Coronary artery (tissue), 2 donors: ENCODE measurements at regions not wholly inside any gene's neighbourhood (a gene's known extent, or its start where the extent isn't known, plus 50 kb on each side); places are given as distances from the start of the nearest gene placed in this dataset.

ENCODE experiments used
- DNase-seq: peaks from one replicate; pipeline ENCODE4 v3.0.0-alpha.2; 2017; ENCODE audit warnings: low spot score
- H3K27ac ChIP-seq, 2 donors: fragments of 200-600 bp; sonication (generic); one replicate each; pipeline ENCODE4 v1.5.1; 2016 to 2019
- H3K4me3 ChIP-seq: fragments of 200-600 bp; sonication (generic); 2 replicates; pipeline ENCODE4 v1.5.1; 2016; ENCODE audit warnings: mild to moderate bottlenecking, moderate library complexity
- TF ChIP-seq, protein P1 (sequence below): fragments of 200-600 bp; sonication (generic); IDR thresholded peaks from one replicate; pipeline ENCODE4 v1.5.1; 2019; ENCODE audit warnings: antibody characterized with exemption

DNA sequence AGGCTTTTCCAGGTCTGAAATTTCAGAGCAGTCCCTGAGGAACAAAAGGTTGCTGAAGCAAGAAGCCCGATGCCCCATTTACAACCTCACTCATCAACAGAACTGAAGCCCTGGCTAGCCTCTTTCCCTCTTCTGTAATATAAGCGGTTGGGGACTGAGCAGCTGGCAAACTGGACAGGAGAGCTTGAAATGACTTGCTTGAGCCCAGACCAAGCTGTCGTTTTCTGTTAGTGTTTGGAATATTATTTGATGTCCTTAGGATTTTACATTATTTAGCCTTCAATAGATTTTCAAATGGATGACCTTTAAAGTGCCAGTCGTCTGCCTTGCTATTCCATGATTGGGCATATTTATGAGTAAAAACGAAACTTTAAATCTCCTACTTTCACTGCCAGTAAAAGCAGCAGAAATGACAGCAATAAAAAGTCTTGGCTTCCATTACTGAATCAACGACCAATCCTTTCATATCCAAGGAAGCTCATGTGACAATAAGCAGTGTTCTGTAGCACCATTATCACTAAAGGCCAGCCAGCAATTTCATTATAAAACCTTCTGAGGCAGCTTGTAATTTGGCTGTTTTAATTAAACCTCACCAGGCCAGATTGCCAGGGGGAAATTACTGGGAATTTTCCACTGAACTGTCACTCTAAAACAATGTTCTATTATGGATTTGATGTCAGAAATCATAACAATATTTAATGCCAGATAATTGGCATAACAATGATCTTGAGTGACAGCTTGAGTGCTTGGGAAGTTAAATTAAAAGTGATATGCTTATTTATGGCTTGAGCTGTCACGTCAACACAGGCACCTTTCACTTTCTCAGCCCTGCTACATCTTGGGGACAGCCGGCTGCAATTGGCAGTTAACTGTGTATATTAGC, 85.9 kb downstream of the LSMEM1 start:
- no peak overlapping the region for H3K27ac ChIP-seq
- TF ChIP-seq, protein P1, sequence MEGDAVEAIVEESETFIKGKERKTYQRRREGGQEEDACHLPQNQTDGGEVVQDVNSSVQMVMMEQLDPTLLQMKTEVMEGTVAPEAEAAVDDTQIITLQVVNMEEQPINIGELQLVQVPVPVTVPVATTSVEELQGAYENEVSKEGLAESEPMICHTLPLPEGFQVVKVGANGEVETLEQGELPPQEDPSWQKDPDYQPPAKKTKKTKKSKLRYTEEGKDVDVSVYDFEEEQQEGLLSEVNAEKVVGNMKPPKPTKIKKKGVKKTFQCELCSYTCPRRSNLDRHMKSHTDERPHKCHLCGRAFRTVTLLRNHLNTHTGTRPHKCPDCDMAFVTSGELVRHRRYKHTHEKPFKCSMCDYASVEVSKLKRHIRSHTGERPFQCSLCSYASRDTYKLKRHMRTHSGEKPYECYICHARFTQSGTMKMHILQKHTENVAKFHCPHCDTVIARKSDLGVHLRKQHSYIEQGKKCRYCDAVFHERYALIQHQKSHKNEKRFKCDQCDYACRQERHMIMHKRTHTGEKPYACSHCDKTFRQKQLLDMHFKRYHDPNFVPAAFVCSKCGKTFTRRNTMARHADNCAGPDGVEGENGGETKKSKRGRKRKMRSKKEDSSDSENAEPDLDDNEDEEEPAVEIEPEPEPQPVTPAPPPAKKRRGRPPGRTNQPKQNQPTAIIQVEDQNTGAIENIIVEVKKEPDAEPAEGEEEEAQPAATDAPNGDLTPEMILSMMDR: no peak
- no peak for DNase-seq
- peak overlapping the region; percentile 21 for H3K4me3 ChIP-seq

DNA sequence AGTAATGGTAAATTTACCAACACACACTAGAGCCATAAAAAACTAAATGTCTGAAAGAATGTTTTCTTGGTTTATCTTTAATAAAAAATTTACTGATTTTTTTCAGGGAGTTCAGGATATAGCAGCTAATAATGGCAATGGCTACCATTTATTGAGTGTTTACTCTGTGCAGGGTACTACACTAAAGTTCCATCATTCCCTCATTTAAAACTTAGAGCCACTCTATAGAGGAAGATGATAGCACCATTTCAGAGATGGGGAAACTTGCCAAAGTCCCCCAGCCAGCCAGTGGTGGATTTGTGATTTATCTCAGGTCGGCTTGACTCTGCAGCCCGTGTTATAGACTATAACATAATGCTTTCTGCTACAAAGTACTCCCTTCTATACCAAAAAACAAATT, 86.6 kb downstream of the LSMEM1 start:
- TF ChIP-seq, protein P1: no peak
- no peak for DNase-seq
- H3K27ac ChIP-seq: no peak overlapping the region
- H3K4me3 ChIP-seq: no peak overlapping the region

DNA sequence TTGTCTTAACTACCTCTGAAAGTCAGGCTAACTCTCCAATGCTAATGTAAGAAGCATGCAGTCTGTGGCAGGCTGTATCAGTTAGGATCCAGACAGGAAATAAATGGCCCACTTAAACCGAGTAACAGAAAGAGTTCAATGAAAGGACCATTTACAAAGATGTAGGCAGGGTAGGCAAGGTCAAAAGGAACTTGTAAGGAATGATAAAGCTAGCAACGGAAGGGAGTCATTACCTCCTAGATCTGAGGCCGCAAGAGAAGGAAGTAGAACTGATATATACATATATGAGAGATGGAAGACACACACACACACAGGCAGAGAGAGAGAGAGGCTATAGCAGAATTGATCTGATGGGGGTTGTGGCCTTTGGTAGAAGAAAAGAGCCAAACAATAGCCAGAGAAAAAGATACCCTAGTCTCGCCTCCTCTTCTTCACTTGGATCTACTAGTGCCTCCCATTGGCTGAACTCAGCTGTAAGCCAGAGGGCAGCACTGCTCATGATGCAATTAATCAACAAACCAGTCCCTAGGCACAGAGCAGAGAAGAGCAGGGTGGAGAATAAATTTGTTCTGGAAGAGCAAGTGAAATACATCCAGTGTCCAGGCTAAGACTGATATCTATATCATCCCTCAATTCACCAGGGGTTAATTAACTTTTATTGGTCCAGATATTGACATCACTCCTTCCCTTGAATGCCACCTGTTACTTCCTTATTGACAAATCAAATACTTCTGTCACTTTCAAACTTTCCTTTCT, 91.2 kb downstream of the LSMEM1 start:
- TF ChIP-seq, protein P1: no peak
- no peak for DNase-seq
- H3K27ac ChIP-seq: no peak overlapping the region
- no peak overlapping the region for H3K4me3 ChIP-seq

DNA sequence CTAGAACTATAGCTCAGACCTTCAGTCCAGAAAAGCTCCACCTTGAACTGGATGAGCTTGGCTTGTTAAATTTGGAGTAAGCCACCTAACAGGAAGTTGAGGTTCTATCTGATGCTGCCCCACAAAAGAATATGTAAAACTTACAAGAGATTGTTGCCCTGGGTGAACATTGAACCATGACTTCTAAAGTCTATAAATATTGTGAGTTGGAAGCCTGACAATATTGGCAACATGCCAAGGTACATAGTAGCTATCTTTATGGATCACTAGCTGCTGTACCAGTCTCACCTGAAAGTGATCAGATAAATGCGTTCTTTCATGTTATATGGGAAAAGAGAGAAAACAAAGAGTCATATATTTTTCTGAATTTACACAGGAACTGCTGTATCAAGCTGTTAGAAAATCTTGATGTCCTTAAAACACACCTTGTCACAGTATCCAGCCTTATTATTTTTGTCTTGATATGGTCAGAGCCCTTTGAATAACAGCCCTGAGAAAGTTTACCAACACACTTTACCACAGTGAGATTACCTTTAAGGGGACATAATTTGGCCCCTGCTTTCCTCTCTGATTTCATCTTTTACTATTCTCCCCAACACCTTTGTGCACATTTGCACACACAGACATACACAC, 92.0 kb downstream of the LSMEM1 start:
- TF ChIP-seq, protein P1: no peak
- Histone ChIP-seq H3K4me3 (no peak overlapping the region), H3K27ac (no peak overlapping the region)
- no peak for DNase-seq

DNA sequence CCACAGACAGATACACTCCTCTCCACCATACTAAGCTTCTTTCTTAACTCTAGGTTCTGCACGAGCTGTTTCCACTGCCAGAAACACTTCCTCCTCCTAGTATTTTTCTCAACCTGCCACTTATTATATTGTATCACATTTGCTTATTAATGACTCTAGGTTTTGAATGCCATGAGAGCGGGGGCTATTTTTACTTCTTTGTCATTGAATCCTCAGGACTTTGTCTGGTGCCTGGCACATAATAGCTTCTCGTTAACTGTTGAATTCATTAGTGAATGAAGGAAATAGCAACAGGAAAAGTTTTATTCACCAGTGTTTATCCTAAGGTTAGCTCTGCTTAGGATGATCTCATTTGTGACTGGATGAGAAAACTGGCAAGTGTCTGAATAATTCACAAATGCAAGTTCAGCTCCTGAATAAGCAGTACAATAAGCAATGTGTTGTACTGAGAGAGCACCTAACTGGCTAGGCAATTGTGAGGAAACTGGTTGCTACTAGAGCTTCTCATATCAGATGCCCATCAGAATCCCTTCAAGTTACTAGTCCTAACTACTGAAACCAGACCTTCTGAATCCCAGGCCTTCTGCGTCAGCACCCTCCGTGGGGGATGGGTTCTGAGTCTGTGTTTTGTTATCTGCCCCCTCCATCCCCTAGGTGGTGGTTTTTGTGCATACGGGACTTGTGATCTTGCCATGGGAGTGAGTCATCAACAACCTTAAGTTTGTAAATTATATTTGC, 92.7 kb downstream of the LSMEM1 start:
- no peak overlapping the region for H3K27ac ChIP-seq
- DNase-seq: no peak
- H3K4me3 ChIP-seq: no peak overlapping the region
- TF ChIP-seq, protein P1: no peak

DNA sequence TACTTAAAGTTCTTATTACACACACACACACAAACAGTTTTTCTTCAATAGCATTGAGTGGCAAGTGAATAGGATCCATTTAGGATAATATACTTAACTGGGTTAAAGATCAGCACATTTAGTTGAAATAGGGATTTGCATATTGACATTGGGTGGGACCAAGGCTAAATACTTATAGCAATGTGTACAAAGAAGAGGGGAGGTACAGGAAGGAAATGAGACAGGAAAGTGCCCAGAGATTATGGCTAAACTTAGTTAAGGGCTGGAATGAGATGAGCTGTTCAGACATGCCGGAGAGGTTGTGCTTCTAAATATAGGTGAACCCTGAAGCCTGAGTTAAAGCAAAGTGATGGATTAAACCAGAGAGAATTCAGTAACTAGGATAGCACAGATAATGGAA, 95.1 kb downstream of the LSMEM1 start:
- TF ChIP-seq, protein P1: no peak
- Histone ChIP-seq H3K27ac (no peak overlapping the region), H3K4me3 (no peak overlapping the region)
- no peak for DNase-seq
